Vagina (tissue), 2 donors: ENCODE measurements at regions not wholly inside any gene's neighbourhood (a gene's known extent, or its start where the extent isn't known, plus 50 kb on each side); places are given as distances from the start of the nearest gene placed in this dataset.

Experiments used
- DNase-seq, 2 donors: peaks; one replicate each; pipeline ENCODE4 v3.0.0-alpha.2; 2017; ENCODE audit errors: extremely low spot score in 2 of 2
- H3K27ac ChIP-seq: fragments of 200-600 bp; sonication (generic); one replicate; pipeline ENCODE4 v1.5.1; 2019
- H3K27me3 ChIP-seq: fragments of 200-600 bp; sonication (generic); one replicate; pipeline ENCODE4 v1.5.1; 2019
- H3K36me3 ChIP-seq, 2 donors: fragments of 200-600 bp; sonication (generic); one replicate each; pipeline ENCODE4 v1.5.1; 2017 to 2019
- H3K4me1 ChIP-seq: fragments of 200-600 bp; sonication (generic); one replicate; pipeline ENCODE4 v1.5.1; 2019
- H3K4me3 ChIP-seq, 2 donors: fragments of 200-600 bp; sonication (generic); 1 replicate in 1 of 2; 2 replicates in 1 of 2; pipeline ENCODE4 v1.5.1; 2016 to 2019
- H3K9me3 ChIP-seq: fragments of 200-600 bp; sonication (generic); one replicate; pipeline ENCODE4 v1.5.1; 2019
- POLR2A ChIP-seq, 2 donors: fragments of 450-650 bp; IDR thresholded peaks; one replicate each; pipeline ENCODE4 v1.6.1; 2017; ENCODE audit warnings: antibody characterized with exemption in 2 of 2, mild to moderate bottlenecking in 2 of 2, moderate library complexity in 2 of 2
- POLR2AphosphoS5 ChIP-seq, 2 donors: sonication (generic); formaldehyde crosslinking; IDR thresholded peaks; one replicate each; pipeline ENCODE4 v1.9.0; 2017; ENCODE audit warnings: antibody characterized with exemption in 2 of 2, mild to moderate bottlenecking in 2 of 2, low read depth in 1 of 2; ENCODE audit not compliant: insufficient read depth in 1 of 2
- intact Hi-C: fragments of 100-400 bp; cut with DNase I; formaldehyde crosslinking; loops from one replicate; pipeline ENCODE4 v1.15.1; 2023
- TF ChIP-seq, protein P1 (sequence below), 3 experiments: fragments of 450-650 bp in 2 of 3; fragments of 200-600 bp in 1 of 3; sonication (generic) in 1 of 3; IDR thresholded peaks; one replicate each; pipeline ENCODE4 v1.5.1; 2017 to 2019; ENCODE audit warnings: antibody characterized with exemption in 3 of 3, mild to moderate bottlenecking in 2 of 3, moderate library complexity in 2 of 3

DNA sequence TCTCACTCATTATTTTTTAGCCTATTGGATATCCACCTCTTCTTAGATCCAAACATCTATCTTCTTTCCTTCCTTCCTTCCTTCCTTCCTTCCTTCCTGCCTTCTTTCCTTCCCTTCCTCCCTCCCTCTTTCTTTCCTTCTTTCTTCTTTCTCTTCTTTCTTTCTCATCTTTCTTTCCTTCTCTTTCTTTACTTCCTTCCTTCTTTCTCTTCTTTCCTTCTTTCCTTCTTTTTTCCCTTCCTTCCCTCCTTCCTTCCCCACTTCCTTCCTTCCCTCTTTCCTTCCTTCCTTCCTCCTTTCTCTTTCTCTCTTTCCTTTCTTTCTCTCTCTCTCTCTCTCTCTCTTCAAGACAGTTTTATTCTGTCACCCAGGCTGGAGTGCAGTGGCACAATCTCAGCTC is 1239.8 kb downstream of the PCDH7 start:
- no peak for DNase-seq
- no peak overlapping the region for H3K4me3 ChIP-seq
- intact Hi-C loops = no loop called here

DNA sequence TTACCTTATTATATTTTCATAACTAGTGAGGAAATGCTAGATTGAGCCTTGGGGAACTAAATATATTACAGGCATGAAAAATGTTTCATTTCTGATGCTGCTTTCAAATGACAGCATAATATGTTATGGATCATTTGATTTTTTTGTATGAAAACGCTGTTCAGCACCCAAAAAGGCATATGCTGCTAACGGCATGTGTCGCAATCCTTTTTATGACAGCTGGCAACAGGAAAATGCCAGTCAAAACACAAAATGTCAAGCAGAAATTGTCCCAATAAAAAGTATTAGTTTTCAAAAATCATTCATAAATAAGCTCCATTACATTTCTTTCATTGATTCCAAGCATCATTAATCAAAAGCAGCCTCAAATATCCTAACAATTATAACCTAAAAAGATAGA is 1244.5 kb downstream of the PCDH7 start:
- no peaks in the 10 kb centered on the region for H3K4me1 ChIP-seq
- no peaks in the 10 kb centered on the region for H3K36me3 ChIP-seq
- H3K27ac ChIP-seq = no peak overlapping the region
- no peaks in the 10 kb centered on the region for H3K27me3 ChIP-seq
- no peak for TF ChIP-seq POLR2A (IDR thresholded peaks at IDR 0.05)
- TF ChIP-seq, protein P1, sequence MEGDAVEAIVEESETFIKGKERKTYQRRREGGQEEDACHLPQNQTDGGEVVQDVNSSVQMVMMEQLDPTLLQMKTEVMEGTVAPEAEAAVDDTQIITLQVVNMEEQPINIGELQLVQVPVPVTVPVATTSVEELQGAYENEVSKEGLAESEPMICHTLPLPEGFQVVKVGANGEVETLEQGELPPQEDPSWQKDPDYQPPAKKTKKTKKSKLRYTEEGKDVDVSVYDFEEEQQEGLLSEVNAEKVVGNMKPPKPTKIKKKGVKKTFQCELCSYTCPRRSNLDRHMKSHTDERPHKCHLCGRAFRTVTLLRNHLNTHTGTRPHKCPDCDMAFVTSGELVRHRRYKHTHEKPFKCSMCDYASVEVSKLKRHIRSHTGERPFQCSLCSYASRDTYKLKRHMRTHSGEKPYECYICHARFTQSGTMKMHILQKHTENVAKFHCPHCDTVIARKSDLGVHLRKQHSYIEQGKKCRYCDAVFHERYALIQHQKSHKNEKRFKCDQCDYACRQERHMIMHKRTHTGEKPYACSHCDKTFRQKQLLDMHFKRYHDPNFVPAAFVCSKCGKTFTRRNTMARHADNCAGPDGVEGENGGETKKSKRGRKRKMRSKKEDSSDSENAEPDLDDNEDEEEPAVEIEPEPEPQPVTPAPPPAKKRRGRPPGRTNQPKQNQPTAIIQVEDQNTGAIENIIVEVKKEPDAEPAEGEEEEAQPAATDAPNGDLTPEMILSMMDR (IDR thresholded peaks at IDR 0.05) = no peak
- TF ChIP-seq POLR2AphosphoS5 (IDR thresholded peaks at IDR 0.05; ENCODE audit: insufficient read depth in 1 of 2, low read depth in 1 of 2) = no peak
- H3K9me3 ChIP-seq = no peaks in the 10 kb centered on the region
- no peak for DNase-seq
- intact Hi-C loops = no loop called here
- no peak overlapping the region for H3K4me3 ChIP-seq

More for the DNA sequence above, 1239.8 kb downstream of the PCDH7 start:
- no peak for TF ChIP-seq POLR2AphosphoS5 (IDR thresholded peaks at IDR 0.05; ENCODE audit: insufficient read depth in 1 of 2, low read depth in 1 of 2)
- Histone ChIP-seq H3K27ac (no peak overlapping the region), H3K36me3 (no peaks in the 10 kb centered on the region), H3K27me3 (no peaks in the 10 kb centered on the region), H3K9me3 (no peaks in the 10 kb centered on the region), H3K4me1 (no peaks in the 10 kb centered on the region)

DNA sequence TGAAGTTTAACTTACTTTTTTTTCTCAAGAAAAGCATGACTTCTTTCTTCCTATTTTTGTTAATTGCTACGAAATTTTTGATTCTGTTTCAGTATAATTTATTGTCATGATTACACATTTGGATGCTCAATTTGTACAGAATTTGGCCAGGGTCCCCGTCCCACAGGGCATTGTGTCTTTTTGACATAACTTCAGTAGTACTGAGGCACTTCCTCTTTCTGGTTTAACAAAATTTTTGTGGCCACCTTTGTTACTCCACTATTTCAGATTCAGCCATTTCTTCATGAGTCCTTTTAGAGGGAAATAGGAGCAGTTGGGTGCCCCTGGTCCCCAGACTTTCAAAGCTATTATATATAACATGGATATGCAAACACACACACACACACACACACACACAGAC is 1248.7 kb downstream of the PCDH7 start:
- no peak overlapping the region for H3K4me3 ChIP-seq
- TF ChIP-seq, protein P1 (IDR thresholded peaks at IDR 0.05) = no peak
- TF ChIP-seq POLR2AphosphoS5 (IDR thresholded peaks at IDR 0.05; ENCODE audit: insufficient read depth in 1 of 2, low read depth in 1 of 2) (no peak), POLR2A (IDR thresholded peaks at IDR 0.05) (no peak)
- no peaks in the 10 kb centered on the region for H3K9me3 ChIP-seq
- intact Hi-C loops = no loop called here
- DNase-seq = no peak
- H3K36me3 ChIP-seq = no peaks in the 10 kb centered on the region
- no peak overlapping the region for H3K27ac ChIP-seq
- H3K4me1 ChIP-seq = no peaks in the 10 kb centered on the region
- no peaks in the 10 kb centered on the region for H3K27me3 ChIP-seq

DNA sequence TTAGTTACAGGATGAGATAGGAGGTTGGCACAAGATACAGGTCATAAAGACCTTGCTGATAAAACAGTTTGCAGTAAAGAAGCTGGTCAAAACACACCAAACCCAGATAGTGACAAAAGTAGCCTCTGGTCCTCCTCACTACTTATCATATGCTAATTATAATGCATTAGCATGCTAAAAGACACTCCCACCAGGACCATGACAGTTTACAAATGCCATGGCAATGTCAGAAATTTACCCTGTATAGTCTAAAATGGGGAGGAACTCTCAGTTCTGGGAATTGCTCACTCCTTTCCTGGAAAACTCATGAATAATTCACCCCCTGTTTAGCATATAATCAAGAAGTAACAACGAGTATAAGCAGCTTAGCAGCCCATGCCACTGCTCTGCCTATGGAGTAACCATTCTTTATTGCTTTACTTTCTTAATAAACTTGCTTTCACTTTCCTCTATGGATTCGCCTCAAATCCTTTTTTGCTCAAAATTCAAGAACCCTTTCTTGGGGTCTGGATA is 1254.4 kb downstream of the PCDH7 start:
- intact Hi-C loops = no loop called here
- H3K36me3 ChIP-seq = no peaks in the 10 kb centered on the region
- no peaks in the 10 kb centered on the region for H3K4me1 ChIP-seq
- DNase-seq = no peak
- no peak overlapping the region for H3K27ac ChIP-seq
- H3K9me3 ChIP-seq = no peaks in the 10 kb centered on the region
- no peak overlapping the region for H3K4me3 ChIP-seq
- H3K27me3 ChIP-seq = no peaks in the 10 kb centered on the region
- TF ChIP-seq, protein P1 (IDR thresholded peaks at IDR 0.05) = no peak
- no peak for TF ChIP-seq POLR2A (IDR thresholded peaks at IDR 0.05)
- TF ChIP-seq POLR2AphosphoS5 (IDR thresholded peaks at IDR 0.05; ENCODE audit: insufficient read depth in 1 of 2, low read depth in 1 of 2) = no peak

DNA sequence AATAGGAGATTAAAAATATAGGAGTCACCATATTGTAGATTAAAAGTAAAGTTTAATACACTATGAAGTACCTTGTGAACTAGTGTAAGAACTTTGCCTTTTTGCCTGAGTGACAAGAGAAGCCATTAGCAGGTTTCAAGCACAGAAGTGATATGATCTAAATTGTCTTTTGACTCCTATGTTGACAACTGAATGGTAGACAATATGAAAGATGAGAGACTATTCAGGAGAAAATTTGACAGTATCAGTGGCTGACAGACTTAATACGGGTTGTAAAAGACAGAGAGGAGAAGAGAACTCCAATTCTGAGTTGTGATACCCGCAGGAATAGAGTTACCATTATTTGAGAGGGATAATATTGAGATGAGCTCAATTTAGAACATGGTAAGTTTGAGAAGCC is 1259.8 kb downstream of the PCDH7 start:
- H3K36me3 ChIP-seq = no peaks in the 10 kb centered on the region
- no peaks in the 10 kb centered on the region for H3K4me1 ChIP-seq
- no peaks in the 10 kb centered on the region for H3K9me3 ChIP-seq
- intact Hi-C loops = no loop called here
- DNase-seq = no peak
- no peak overlapping the region for H3K27ac ChIP-seq
- no peak overlapping the region for H3K4me3 ChIP-seq
- TF ChIP-seq POLR2AphosphoS5 (IDR thresholded peaks at IDR 0.05; ENCODE audit: insufficient read depth in 1 of 2, low read depth in 1 of 2) (no peak), POLR2A (IDR thresholded peaks at IDR 0.05) (no peak)
- TF ChIP-seq, protein P1 (IDR thresholded peaks at IDR 0.05) = no peak
- no peaks in the 10 kb centered on the region for H3K27me3 ChIP-seq
